BE2C (cell line): ENCODE measurements at regions not wholly inside any gene's neighbourhood (a gene's known extent, or its start where the extent isn't known, plus 50 kb on each side); places are given as distances from the start of the nearest gene placed in this dataset.

Source experiments
- DNase-seq: peaks from one replicate; pipeline ENCODE4 v3.0.0-alpha.2; 2020
- H3K27me3 ChIP-seq: fragments of 250-450 bp; sonication (Bioruptor Pico); 2 replicates; pipeline ENCODE4 v1.5.1; 2020; ENCODE audit warnings: mild to moderate bottlenecking
- H3K36me3 ChIP-seq: fragments of 250-450 bp; sonication (Bioruptor Pico); 2 replicates; pipeline ENCODE4 v1.5.1; 2020; ENCODE audit warnings: mild to moderate bottlenecking
- H3K4me1 ChIP-seq: fragments of 250-450 bp; sonication (Bioruptor Pico); 2 replicates; pipeline ENCODE4 v1.5.1; 2020
- H3K4me3 ChIP-seq: 2 replicates; pipeline ENCODE4 v1.5.1; 2011; ENCODE audit warnings: low read depth, low read length
- H3K9me3 ChIP-seq: fragments of 250-450 bp; sonication (Bioruptor Pico); 2 replicates; pipeline ENCODE4 v1.5.1; 2020
- CTCF ChIP-seq: IDR thresholded peaks from 2 replicates; pipeline ENCODE4 v1.5.1; 2012; ENCODE audit warnings: mild to moderate bottlenecking, low read depth, low read length

- no peak for DNase-seq
- Histone ChIP-seq H3K27me3 (no peaks in the 10 kb centered on the region), H3K9me3 (no peaks in the 10 kb centered on the region), H3K4me3 (no peak overlapping the region), H3K4me1 (no peaks in the 10 kb centered on the region), H3K36me3 (no peaks in the 10 kb centered on the region)
- TF ChIP-seq CTCF: no peak
Measured at GRCh38 chr3:102336130-102336529, 98.7 kb upstream of the ZPLD1 start.

GRCh38 chr3:102339671-102340070 is 95.1 kb upstream of the ZPLD1 start:
- no peak for TF ChIP-seq CTCF
- no peaks in the 10 kb centered on the region; the same call in 1 of the 2 replicates for H3K4me1 ChIP-seq
- DNase-seq: no peak
- no peaks in the 10 kb centered on the region for H3K36me3 ChIP-seq
- no peak overlapping the region for H3K4me3 ChIP-seq
- no peaks in the 10 kb centered on the region for H3K9me3 ChIP-seq
- no peaks in the 10 kb centered on the region for H3K27me3 ChIP-seq

GRCh38 chr3:102346897-102347296 is 87.9 kb upstream of the ZPLD1 start:
- H3K9me3 ChIP-seq: no peaks in the 10 kb centered on the region
- H3K27me3 ChIP-seq: no peaks in the 10 kb centered on the region
- H3K4me3 ChIP-seq: no peak overlapping the region
- TF ChIP-seq CTCF: no peak
- peaks cover 2% of the 10 kb centered on the region for H3K4me1 ChIP-seq
- no peak for DNase-seq
- H3K36me3 ChIP-seq: no peaks in the 10 kb centered on the region

- Histone ChIP-seq H3K36me3 (no peaks in the 10 kb centered on the region), H3K9me3 (no peaks in the 10 kb centered on the region), H3K4me1 (peaks cover 2% of the 10 kb centered on the region; the same call in 1 of the 2 replicates), H3K27me3 (no peaks in the 10 kb centered on the region), H3K4me3 (no peak overlapping the region)
- TF ChIP-seq CTCF: no peak
- DNase-seq: no peak
Measured at GRCh38 chr3:102348904-102349303, 85.9 kb upstream of the ZPLD1 start.

- no peaks in the 10 kb centered on the region for H3K36me3 ChIP-seq
- TF ChIP-seq CTCF: no peak
- no peak for DNase-seq
- no peaks in the 10 kb centered on the region for H3K27me3 ChIP-seq
- H3K4me3 ChIP-seq: no peak overlapping the region
- no peaks in the 10 kb centered on the region for H3K9me3 ChIP-seq
- peaks cover 11% of the 10 kb centered on the region for H3K4me1 ChIP-seq
Measured at GRCh38 chr3:102353148-102353547, 81.7 kb upstream of the ZPLD1 start.

GRCh38 chr3:102353805-102354204 is 81.0 kb upstream of the ZPLD1 start:
- TF ChIP-seq CTCF: no peak
- no peaks in the 10 kb centered on the region for H3K27me3 ChIP-seq
- no peaks in the 10 kb centered on the region for H3K36me3 ChIP-seq
- H3K4me3 ChIP-seq: no peak overlapping the region
- peaks cover 11% of the 10 kb centered on the region for H3K4me1 ChIP-seq
- no peak for DNase-seq
- H3K9me3 ChIP-seq: no peaks in the 10 kb centered on the region
